Psoas muscle (tissue), 7 donors: ENCODE measurements at regions not wholly inside any gene's neighbourhood (a gene's known extent, or its start where the extent isn't known, plus 50 kb on each side); places are given as distances from the start of the nearest gene placed in this dataset.
A peak's percentile ranks its signal among the peaks of the same experiment; 100 is the strongest.
"Not testable (repeated sequence)": the region's sequence is repeated elsewhere in the genome, so short reads cannot be mapped to it uniquely, and the experiment has no call there.

Experiments used
- ATAC-seq, 4 donors: fragments of 200-7000 bp; cut with Tn5 transposase; one replicate each; pipeline ENCODE4 v1.9.1; 2020; ENCODE audit warnings: moderate library complexity in 3 of 4, mild to moderate bottlenecking in 2 of 4
- DNase-seq, 2 donors: peaks; one replicate each; pipeline ENCODE4 v3.0.0-alpha.2; 2020
- H3K27ac ChIP-seq: fragments of 200-600 bp; one replicate; pipeline ENCODE4 v1.8.0; 2022
- H3K27me3 ChIP-seq, 3 donors: fragments of 200-600 bp in 1 of 3; one replicate each; pipeline versions ENCODE4 v1.6.1 to v1.8.0; 2013 to 2022; ENCODE audit warnings: low read length in 2 of 3, mild to moderate bottlenecking in 2 of 3, moderate library complexity in 1 of 3; ENCODE audit not compliant: insufficient read depth in 3 of 3
- H3K36me3 ChIP-seq, 2 donors: fragments of 200-600 bp in 1 of 2; one replicate each; pipeline versions ENCODE4 v1.6.1 to v1.8.0; 2013 to 2022; ENCODE audit warnings: low read depth in 1 of 2, mild to moderate bottlenecking in 1 of 2, moderate library complexity in 1 of 2; ENCODE audit not compliant: insufficient read depth in 1 of 2
- H3K4me1 ChIP-seq: fragments of 200-600 bp; one replicate; pipeline ENCODE4 v1.8.0; 2022
- H3K4me3 ChIP-seq: fragments of 200-600 bp; one replicate; pipeline ENCODE4 v1.8.0; 2022; ENCODE audit warnings: mild to moderate bottlenecking
- H3K9me3 ChIP-seq: fragments of 200-600 bp; one replicate; pipeline ENCODE4 v1.8.0; 2022
- WGBS, 3 donors: extraction: QIAGEN DNeasy Blood & Tissue Kit; methylation state at CpG; one replicate each; pipeline versions ENCODE4 v1.1.6 to v1.1.7; 2013; 5-methylcytosine and 5-hydroxymethylcytosine counted together
- intact Hi-C, 2 donors: fragments of 100-400 bp; cut with DNase I; formaldehyde crosslinking; loops; one replicate each; pipeline versions ENCODE4 v1.11.0 to v1.14.2; 2022
- TF ChIP-seq, protein P1 (sequence below): fragments of 200-600 bp; IDR thresholded peaks from one replicate; pipeline ENCODE4 v1.8.0; 2022; ENCODE audit warnings: antibody characterized with exemption
- donor health status: healthy with polysubstance abuse.
- donor health status: DM: no; HTN: no; CAD: no; lungs with moderate emphysema.
- donor health status: Bipolar disorder and iron deficiency.
- donor health status: healthy.
- donor health status: DM: yes; HTN: yes; CAD: no.
- donor health status: DM: no; HTN: no; CAD: no.
- donor health status: DM: yes; HTN: yes; CAD: no.

- no peaks in the 10 kb centered on the region for H3K27me3 ChIP-seq
- TF ChIP-seq, protein P1, sequence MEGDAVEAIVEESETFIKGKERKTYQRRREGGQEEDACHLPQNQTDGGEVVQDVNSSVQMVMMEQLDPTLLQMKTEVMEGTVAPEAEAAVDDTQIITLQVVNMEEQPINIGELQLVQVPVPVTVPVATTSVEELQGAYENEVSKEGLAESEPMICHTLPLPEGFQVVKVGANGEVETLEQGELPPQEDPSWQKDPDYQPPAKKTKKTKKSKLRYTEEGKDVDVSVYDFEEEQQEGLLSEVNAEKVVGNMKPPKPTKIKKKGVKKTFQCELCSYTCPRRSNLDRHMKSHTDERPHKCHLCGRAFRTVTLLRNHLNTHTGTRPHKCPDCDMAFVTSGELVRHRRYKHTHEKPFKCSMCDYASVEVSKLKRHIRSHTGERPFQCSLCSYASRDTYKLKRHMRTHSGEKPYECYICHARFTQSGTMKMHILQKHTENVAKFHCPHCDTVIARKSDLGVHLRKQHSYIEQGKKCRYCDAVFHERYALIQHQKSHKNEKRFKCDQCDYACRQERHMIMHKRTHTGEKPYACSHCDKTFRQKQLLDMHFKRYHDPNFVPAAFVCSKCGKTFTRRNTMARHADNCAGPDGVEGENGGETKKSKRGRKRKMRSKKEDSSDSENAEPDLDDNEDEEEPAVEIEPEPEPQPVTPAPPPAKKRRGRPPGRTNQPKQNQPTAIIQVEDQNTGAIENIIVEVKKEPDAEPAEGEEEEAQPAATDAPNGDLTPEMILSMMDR, result no peak
- no peak overlapping the region for H3K27ac ChIP-seq
- H3K36me3 ChIP-seq, result no peaks in the 10 kb centered on the region
- no peak overlapping the region for H3K4me3 ChIP-seq
- WGBS, 3 donors, result 56 to 76% (median 56%) methylated on average over 6 to 7 of the region's 7 CpGs
- ATAC-seq (no peak), DNase-seq (no peak)
- intact Hi-C loops, result no loop called here
- no peaks in the 10 kb centered on the region for H3K4me1 ChIP-seq
- H3K9me3 ChIP-seq, result no peaks in the 10 kb centered on the region
These were observed 419.5 kb downstream of the NUP35 start for GRCh38 chr2:183543731-183544130.

GRCh38 chr2:183546560-183547350 is 422.5 kb downstream of the NUP35 start:
- H3K36me3 ChIP-seq, intact Hi-C loops, H3K4me3 ChIP-seq, H3K9me3 ChIP-seq, ATAC-seq, H3K4me1 ChIP-seq, H3K27me3 ChIP-seq, H3K27ac ChIP-seq: not testable (repeated sequence)
- 81 to 85% (median 84%) methylated on average over 19 to 21 of the region's 21 CpGs for WGBS, 3 donors
- peak in 1 of 2 donors; percentile 38 for DNase-seq

DNA sequence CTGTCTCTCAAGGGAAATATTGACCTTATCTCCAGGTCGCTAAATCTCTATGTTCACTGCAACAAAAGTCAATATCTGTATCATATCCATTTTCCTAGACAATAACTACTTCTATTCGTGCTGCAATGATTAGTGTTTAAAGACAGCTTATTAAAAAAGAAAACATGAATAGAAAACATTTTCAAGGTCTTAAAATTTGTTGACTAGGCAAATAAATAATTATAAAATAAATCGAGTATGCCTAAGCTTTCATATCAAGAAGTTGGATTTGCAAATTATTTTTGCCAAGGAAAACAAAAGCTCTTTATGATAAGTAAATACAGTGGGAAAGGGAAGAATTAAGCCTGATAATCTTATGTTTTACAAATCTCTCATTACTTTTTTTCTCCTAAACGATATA is 428.5 kb downstream of the NUP35 start:
- Histone ChIP-seq H3K27ac (no peak overlapping the region), H3K9me3 (no peaks in the 10 kb centered on the region), H3K27me3 (no peaks in the 10 kb centered on the region), H3K36me3 (no peaks in the 10 kb centered on the region), H3K4me3 (no peak overlapping the region), H3K4me1 (no peaks in the 10 kb centered on the region)
- TF ChIP-seq, protein P1, result no peak
- ATAC-seq, result no peak
- 79 to 83% (median 82%) methylated on average over 4 of the region's 4 CpGs for WGBS, 3 donors
- no peak for DNase-seq
- intact Hi-C loops, result no loop called here

DNA sequence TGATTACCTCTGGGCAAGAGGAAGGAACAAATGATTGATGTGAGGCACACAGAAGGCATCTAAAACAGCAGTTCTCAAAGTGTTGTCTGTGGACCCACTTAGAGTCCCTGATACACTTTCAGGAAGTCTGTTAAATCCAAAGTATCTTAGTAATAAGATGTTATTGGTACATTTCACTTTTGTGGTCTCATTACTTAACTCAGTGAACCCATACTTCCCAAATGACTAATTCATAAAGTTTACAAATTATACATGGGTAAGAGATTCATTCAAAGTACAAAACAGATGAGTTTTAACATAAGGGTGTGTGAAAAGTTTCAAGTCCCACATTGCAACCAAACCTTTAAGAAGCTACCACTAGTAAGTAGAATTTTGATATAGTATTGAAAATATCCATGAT is 440.5 kb downstream of the NUP35 start:
- H3K36me3 ChIP-seq, result no peaks in the 10 kb centered on the region
- TF ChIP-seq, protein P1, result no peak
- H3K4me1 ChIP-seq, result no peaks in the 10 kb centered on the region
- H3K27ac ChIP-seq, result no peak overlapping the region
- H3K9me3 ChIP-seq, result no peaks in the 10 kb centered on the region
- no peaks in the 10 kb centered on the region for H3K27me3 ChIP-seq
- ATAC-seq (no peak), DNase-seq (no peak)
- intact Hi-C loops, result no loop called here
- no peak overlapping the region for H3K4me3 ChIP-seq

- Histone ChIP-seq H3K4me1 (no peaks in the 10 kb centered on the region), H3K27ac (no peak overlapping the region), H3K4me3 (no peak overlapping the region), H3K9me3 (no peaks in the 10 kb centered on the region), H3K27me3 (no peaks in the 10 kb centered on the region), H3K36me3 (no peaks in the 10 kb centered on the region)
- TF ChIP-seq, protein P1, result no peak
- ATAC-seq (no peak), DNase-seq (no peak)
- intact Hi-C loops, result no loop called here
- 77 to 80% (median 80%) methylated on average over 2 of the region's 2 CpGs for WGBS, 3 donors
These were observed 451.2 kb downstream of the NUP35 start for GRCh38 chr2:183575481-183575880.
